ENCODE measurements at regions not wholly inside any gene's neighbourhood (a gene's known extent, or its start where the extent isn't known, plus 50 kb on each side); places are given as distances from the start of the nearest gene placed in this dataset.
"Not testable (repeated sequence)": the region's sequence is repeated elsewhere in the genome, so short reads cannot be mapped to it uniquely, and the experiment has no call there.

DNA sequence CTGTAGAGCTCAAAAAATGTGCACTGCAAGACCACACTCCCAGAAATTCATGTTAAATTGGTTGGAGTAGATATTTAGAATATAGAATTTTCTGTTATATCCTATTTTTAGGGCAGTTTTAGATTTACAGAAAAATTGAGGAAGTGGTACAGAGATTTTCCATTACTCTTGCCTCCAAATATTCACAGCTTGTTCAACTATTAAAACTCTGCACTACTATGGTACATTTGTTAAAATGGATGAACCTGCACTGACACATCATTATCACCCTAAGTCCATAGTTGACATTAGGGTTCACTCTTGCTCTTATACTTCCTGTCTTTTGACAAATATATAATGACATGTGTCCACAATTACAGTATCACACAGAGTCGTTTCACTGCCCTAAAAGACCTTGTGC lies 1724.5 kb downstream of the C4orf33 start:
- DNase-seq (ENCODE audit: low read depth) = no peak

DNA sequence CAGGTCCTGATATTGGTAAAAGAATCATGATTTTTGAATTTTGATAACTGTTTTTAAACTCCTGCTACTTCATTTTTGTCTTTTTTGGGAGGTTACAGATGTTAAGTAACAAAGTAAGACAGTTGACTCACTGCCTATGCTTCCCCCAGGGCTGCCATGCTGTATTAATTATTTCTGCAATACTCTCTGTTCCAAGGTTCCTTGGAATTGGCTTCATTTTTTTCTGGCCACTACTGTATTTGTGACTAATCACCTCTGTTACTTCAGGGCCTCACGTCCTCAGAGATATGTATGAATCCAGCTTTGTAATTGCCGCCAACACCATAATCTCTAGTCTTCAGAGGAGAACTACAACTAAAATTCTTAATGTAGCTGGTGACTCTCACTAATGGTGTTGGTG lies 1729.3 kb downstream of the C4orf33 start:
- DNase-seq (ENCODE audit: low read depth) = no peak

DNA sequence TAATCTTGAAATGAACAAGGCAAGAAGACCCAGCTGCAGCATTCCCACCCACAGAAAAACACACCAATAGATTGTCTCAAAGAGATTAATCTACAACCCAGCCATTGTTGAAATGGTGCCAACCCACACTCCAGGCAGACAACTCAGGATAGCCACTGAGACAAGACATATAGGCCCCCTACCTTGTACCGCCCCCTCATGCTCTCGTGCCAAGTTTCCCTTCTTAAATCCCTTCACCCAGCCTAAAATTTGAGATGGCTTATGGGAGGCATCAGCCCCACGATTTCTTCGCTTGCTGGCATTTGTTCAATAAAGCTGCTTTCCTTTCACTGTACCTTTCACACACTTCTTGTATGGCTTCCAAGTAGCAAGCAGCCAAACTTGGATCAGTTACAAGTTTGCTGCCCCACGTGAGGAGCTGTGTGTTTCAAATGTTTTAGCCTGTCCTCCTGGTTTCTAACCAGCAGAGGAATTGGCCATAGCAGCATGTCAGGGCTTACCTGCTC lies 1754.1 kb downstream of the C4orf33 start:
- DNase-seq (ENCODE audit: low read depth) = no peak

DNA sequence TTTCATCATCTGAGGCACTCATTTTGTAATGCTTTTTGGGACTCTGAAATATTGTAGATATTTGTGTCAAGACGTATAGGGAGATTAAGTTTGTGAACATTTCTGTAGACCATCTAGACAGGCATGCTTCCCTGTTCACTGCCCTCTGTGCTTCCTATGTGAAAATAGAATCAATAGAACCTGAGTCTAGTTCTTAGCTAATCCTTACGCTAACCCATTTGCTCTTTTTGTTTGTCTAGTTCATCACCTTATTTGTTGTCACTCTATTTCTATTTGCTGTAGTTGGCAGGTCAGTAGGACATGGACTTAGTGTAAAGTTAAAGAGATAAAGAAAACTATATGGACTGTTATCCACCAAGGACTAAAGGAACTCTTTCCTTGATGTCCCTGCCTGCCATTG lies 1755.2 kb downstream of the C4orf33 start:
- DNase-seq (ENCODE audit: low read depth) = no peak

DNA sequence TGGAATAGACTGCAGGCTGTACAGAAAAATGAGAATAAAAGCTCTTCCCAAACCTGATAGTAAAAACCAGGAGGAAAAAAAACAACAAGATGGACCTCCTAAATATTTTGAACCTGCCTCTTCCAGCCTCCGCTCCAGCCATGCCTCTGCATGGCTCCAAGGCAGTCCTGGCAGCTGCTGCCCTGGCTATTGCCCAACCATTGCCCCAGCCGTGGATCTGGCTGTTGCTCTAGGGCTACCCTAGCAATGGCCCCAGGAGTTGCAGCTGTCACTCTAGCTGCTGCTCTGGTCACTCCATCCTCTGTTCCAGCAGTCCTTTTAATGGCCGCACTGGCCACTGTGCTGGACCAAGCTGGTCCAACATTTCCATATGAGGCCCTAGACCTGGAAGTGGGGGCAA lies 1756.0 kb downstream of the C4orf33 start:
- DNase-seq (ENCODE audit: low read depth) = no peak

DNA sequence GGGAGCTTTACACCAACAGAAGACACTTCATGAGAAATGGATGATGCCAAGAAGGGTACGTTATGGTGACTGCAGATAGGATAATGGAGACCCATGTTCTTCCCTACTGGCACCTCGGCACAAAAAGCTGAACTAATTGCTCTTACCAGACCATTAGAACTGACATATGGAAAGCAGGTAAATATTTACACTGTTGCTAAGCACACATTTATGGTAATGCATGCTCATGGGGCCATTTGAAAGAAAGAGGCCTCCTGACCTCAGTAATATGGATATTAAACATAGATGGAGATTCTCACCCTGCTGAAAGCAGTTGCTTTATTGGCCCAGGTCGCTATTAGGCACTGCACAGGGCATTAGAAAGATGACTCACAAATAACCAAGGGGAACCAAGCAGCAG lies 1759.6 kb downstream of the C4orf33 start:
- no peak for DNase-seq (ENCODE audit: low read depth)

DNA sequence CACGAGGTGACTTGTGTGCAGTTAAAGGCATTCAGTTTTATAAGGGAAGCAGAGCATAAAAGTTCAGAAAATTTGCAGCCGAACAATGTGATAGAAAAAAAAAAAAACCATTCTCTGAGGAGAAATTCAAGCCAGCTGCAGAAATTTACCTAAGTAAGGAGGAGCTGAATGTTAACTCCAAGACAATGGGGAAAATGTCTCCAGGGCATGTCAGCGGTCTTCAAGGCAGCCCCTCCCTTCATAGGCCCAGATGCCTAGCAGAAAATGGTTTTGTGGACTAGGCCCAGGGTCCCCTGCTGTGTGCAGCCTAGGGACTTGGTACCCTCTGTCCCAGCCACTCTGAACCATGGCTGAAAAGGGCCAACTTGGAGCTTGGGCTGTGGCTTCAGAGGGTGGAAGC lies 1764.0 kb downstream of the C4orf33 start:
- DNase-seq (ENCODE audit: low read depth) = no peak

DNA sequence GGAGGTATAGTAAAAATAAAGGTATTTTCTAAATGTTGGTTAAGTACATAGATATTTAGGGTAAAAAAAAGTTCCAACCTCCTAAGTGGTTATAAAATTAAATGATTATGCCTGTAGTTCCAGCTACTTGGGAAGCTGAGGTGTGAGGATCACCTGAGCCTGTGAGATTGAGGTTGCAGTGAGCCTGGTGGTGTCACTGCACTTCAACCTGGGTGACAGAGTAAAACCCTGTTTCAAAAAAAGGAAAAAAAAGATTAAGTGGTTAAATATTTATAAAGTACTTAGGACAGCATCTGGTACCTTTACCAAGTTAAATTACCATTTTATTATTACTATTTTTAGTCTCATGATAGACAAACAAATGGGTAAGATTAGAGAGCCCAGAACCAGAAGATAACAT lies 1801.0 kb downstream of the C4orf33 start:
- DNase-seq (ENCODE audit: low read depth) = no peak

DNA sequence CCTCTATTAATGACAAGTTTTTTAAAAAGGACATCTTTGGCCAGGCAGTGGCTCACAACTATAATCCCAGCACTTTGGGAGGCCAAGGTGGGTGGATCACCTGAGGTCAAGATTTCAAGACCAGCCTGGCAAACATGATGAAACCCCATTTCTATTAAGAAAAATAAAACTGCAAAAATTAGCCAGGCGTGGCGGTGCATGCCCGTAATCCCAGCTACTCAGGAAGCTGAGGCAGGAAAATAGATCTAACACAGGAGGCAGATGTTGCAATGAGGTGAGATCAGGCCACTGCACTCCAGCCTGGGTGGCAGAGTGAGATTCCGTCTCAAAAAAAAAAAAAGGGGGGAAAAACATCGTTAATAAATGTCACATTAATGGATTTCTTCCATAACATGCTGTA lies 1805.4 kb downstream of the C4orf33 start:
- no peak for DNase-seq (ENCODE audit: low read depth)

DNA sequence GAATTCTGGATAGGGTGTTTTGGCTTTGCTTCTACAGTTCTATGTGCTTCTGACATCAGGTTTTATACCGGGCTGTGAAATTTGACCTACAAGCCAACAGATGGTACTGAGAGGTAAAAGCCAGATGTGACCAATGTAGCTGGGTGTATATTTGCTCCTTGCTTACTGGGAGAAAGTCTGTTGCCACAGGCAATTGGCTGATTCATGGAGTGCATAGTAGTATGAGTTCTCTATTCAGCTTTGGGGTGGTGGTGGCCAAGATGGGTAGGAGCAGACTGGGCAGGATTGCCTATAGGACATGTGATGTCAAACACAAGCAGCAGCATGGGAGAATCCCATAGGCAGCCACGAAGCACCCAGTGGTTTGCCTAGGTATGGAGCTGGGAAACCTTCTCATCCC lies 1827.0 kb downstream of the C4orf33 start:
- no peak for DNase-seq (ENCODE audit: low read depth)

DNA sequence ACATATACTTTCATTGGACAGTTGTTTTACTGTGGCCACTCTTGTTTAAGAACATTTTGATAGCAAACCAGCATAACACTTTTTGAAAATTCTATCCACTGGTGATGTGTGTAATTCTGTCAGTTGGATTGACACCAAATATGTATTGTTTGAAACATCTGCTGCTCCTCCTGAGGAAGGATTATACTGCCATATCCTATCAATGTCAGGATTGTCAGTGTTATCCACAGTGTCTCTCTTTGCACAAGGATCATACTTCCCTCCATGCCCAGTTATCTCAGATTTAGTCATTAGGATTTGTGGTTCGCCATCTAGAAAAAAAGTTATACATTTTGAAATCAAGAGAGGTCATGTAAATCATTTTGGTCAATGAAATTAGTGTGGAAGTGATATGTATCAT lies 1859.6 kb downstream of the C4orf33 start:
- DNase-seq (ENCODE audit: low read depth) = no peak

DNA sequence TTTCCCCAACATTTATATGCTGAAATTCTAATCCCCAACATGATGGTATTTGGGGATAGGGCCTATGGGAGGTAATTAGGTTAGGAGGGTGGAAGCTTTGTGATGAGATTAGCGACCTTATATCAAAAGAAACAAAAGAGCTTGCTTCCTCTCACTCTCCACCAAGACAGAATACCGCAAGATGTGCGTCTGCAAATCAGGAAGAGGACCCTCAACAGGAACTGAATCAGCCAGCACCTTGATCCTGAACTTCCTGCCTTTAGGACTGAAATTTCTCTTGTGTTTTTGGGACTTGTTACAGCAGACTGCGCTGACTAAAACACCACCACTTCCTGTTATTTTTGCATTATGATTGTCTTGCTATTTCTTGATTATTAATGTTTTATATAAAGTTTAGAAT lies 1889.4 kb downstream of the C4orf33 start:
- no peak for DNase-seq (ENCODE audit: low read depth)

DNA sequence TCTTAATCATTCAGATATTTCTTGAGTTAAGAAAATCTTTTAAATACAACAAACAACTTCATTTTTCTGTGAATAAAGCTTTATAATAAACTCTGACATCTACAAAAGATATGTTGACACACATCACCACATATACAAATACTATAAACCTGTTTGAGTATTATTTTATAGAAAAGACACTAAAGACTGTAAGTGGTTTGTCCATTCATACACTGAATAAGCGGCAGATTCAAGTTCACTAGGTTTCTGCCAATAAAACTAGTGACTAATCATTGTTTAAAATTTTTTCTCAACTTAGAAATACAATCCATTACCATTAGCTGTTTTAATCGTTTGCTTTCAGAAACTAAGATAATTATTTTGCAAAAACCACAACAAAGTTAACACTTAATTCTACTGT lies 1900.0 kb downstream of the C4orf33 start:
- no peak for DNase-seq (ENCODE audit: low read depth)

DNA sequence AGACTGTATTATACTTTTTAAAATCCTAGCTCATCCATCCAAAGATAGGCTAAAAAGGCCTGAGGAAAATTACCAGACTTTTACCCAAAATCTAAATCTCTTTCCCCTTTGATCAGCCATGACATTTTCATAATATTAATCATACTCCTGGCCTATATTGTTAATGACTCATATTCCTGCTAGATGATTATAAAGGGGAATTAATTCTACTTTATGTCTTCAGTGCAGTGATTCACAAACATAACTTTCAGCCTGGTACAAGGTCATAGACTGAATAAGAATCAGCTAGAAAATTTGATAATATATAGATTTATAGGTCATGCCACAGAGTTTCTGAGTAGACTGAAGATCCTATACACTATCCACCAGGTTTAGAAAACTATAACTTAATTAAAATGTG lies 1905.4 kb downstream of the C4orf33 start:
- DNase-seq (ENCODE audit: low read depth) = no peak

DNA sequence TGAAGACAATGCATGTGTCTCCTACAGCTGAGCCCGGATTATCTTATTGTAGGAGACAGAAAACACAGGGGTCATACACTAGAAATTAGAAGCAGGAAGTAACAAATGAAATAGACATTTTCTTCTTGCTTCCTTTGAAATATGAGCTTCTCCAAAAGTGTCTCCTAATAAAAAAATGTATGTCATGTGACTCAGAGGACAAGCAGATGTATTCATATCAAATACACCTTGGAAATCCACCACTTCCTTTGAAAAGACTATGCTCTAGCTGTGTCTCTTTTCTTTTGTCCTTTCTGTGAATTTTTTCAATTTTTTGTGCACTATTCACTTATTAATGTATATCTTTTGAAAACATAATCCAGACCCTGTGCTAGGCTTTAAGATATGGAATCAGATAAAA lies 1906.2 kb downstream of the C4orf33 start:
- no peak for DNase-seq (ENCODE audit: low read depth)

DNA sequence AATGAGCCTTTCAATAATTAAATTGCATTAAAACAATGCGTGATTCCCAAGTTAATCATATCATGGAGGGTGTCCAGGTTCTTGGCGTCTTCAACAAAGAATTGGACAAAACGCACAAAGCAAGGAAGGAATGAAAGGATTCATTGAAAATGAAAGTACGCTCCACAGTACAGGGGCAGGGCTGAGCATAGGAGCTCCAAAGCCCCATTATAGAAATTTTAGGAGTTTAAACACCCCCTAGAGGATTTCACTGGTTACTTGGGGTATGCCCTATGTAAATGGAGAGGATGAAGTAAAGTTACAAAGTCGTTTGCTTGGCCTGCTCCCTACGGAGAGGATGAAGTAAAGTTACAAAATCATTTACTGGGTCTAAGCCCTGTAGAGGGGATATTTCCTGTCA lies 1910.4 kb downstream of the C4orf33 start:
- DNase-seq (ENCODE audit: low read depth) = no peak

DNA sequence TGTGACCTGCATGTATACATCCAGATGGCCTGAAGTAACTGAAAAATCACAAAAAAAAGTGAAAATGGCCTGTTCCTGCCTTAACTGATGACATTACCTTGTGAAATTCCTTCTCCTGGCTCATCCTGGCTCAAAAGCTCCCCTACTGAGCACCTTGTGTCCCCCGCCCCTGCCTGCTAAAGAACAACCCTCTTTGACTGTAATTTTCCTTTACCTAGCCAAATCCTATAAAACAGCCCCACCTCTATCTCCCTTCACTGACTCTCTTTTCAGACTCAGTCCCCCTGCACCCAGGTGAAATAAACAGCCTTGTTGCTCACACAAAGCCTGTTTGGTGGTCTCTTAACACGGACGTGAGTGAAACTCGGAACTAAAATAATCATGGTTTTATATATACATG lies 1916.0 kb downstream of the C4orf33 start:
- not testable (repeated sequence) for DNase-seq (ENCODE audit: low read depth)

DNA sequence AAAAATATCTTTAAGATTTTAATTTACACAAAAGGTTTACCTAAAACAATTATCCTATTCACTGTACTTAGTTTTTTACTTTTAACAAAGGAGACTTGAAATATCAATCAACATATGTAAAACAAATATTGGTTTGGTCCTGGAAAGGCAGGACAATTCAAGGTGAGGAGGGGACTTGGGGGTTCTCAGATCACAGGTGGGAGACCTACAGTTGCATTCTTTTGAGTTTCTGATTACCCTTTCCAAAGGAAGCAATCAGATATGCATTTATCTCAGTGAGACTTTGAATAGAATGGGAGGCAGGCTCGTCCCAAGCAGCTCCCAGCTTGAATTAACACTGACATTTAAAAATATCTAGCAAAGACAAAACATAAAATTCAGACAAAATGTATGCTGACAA lies 1917.3 kb downstream of the C4orf33 start:
- no peak for DNase-seq (ENCODE audit: low read depth)

DNA sequence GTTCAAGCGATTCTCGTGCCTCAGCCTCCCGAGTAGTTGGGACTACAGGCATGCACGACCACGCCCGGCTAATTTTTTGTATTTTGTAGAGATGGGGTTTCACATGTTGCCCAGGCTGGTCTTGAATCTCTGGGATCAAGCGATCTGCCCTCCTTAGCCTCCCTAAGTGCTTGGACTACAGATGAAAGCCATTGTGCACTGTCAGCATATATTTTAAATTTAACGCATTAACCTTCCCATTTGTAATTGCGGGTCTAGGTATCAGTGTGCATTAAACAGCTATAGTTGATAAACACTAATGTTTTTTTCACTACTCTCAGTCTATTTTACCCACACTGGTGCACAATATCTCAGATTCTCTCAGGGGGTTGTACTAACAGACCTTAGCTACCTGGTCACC lies 1930.8 kb downstream of the C4orf33 start:
- DNase-seq (ENCODE audit: low read depth) = no peak

DNA sequence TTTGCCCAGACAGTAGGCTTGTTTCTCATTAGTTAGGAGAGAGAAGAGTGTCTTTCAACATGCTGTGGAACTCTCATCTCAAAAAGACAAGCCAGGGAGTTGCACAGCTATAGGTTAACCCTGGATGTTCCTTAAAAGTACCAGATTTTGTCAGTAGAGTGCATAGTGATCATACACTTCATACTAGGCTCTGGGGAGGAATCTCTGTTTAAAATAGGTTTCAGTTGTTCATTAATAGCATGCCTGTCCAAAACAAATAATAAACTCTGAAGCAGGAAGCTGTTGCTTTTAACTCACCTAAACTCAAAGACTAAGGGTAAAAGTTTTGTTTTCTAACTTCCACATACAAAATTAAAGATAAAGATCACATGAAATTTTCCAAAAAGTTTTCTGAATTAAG lies 1948.4 kb downstream of the C4orf33 start:
- no peak for DNase-seq (ENCODE audit: low read depth)

DNA sequence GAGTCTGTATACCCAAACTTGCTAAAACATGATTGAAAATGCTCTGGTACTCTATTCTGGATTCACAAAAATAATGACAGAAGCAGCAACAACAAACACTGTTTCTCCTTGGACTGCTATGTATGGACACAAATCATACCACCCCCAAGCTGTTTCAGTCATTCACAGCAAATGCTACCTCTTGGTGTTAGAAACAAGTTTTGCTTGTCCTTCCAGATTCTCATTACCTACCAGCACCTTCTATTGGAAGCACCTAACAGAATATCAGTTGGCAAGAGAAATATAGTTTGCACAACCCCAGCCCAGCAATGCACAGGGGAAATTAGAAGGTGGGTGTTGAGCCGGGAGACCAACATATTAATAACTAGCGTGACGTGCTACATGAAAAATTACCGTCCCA lies 1950.9 kb downstream of the C4orf33 start:
- no peak for DNase-seq (ENCODE audit: low read depth)

DNA sequence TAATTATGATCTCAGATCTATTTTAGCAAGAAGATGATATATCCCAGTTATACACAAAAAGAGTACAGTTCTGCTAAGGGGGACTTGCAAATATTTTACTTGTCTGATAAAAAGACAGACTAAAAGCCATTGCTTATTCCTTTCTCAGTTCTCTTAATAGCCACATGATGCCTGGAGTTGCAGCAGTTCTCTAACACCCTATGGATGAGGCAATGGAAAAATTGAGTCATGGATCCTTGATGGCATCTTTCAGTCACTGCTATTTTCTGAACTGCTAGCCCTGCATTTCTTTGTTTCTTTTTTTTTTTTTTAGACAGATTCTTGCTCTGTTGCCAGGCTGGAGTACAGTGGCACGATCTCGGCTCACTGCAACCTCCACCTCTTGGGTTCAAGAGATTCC lies 1956.7 kb downstream of the C4orf33 start:
- DNase-seq (ENCODE audit: low read depth) = no peak

DNA sequence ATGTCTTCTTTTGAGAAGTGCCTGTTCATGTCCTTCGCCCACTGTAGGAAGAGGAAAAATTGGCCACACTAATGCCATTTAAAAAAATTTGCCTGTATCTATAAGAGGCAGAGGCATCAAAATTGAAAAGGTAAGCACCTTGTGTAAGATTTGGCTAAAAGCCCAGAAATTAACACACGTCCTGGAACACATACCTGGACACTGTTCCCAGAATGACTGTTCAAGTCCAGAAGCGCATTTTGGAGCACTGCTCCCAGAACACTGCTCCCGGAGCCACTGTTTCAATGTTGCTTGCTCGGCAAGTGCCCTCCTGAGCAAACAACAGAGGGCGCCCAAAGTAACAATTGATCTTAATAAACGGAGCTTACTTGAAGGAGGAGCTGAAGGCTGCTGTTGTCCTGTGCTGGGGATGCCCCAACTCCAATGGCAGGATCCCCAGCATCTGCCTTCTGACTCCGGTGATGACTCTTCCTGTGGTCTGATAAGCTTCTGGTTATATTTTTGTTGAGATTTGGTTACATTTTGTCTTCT lies 1958.6 kb downstream of the C4orf33 start:
- DNase-seq (ENCODE audit: low read depth) = no peak

DNA sequence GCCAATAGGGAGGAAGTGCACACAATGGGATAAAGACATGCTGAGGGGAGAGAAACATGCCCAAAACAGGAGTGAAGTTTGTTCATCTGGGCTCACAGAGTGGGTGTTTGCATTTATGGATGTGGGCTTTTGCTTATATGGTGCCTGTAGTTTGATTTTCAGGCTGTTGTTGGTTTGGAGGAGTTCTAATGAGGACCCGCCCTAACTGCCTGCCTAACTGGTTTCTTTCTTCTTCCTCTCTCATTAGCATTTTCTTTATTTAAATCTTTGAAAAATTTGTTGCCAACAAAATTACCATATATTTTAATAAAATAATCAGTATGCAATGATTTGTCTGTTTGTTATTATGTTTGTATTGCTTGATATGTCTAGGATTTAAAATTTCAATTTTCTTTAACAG lies 1965.8 kb downstream of the C4orf33 start:
- DNase-seq (ENCODE audit: low read depth) = no peak

DNA sequence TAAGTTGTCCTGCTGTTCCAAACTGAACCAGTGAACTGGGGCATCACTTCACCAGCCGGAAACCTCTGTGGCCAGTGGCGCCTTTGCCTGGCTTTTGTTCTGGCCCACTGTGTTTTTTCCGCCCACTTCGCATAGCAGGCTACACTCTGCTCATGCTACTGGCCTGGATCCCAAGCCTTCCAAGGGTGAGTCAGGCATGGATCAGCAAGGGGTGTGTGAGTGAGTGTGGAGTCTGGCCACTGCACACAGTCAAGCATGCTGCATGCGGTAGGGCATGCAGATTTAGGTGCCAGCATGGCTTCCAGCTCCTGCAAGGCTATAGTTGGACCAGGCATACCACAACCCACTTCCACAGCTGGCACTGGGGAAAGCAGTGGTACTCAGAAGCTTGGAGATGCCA lies 1967.9 kb downstream of the C4orf33 start:
- DNase-seq (ENCODE audit: low read depth) = no peak
